H9 (cell line): ENCODE measurements at regions not wholly inside any gene's neighbourhood (a gene's known extent, or its start where the extent isn't known, plus 50 kb on each side); places are given as distances from the start of the nearest gene placed in this dataset.

ENCODE experiments used
- DNase-seq: peaks from one replicate; pipeline ENCODE4 v3.0.0-alpha.2; 2017
- H2AFZ ChIP-seq: one replicate; pipeline ENCODE4 v1.6.1; 2013; ENCODE audit warnings: mild to moderate bottlenecking, low read length, control low read depth, moderate library complexity
- H2AK5ac ChIP-seq: 2 replicates; pipeline ENCODE4 v1.6.1; 2013; ENCODE audit warnings: low read length, control low read depth, mixed read lengths; ENCODE audit not compliant: insufficient read length
- H2BK120ac ChIP-seq: one replicate; pipeline ENCODE4 v1.6.1; 2013; ENCODE audit warnings: low read depth, mild to moderate bottlenecking, low read length, control low read depth, inconsistent platforms; ENCODE audit not compliant: poor library complexity, severe bottlenecking
- H2BK12ac ChIP-seq: 2 replicates; pipeline ENCODE4 v1.6.1; 2013; ENCODE audit warnings: low read length, control low read depth, mixed read lengths, low read depth; ENCODE audit not compliant: insufficient read length
- H2BK15ac ChIP-seq: 2 replicates; pipeline ENCODE4 v1.6.1; 2013; ENCODE audit warnings: low read depth, low read length, control low read depth
- H2BK20ac ChIP-seq: one replicate; pipeline ENCODE4 v1.6.1; 2013; ENCODE audit warnings: low read depth, mild to moderate bottlenecking, low read length, control low read depth, inconsistent platforms; ENCODE audit not compliant: poor library complexity, severe bottlenecking
- H2BK5ac ChIP-seq: 2 replicates; pipeline ENCODE4 v1.6.1; 2013; ENCODE audit warnings: low read length, control low read depth, mixed read lengths; ENCODE audit not compliant: insufficient read length
- H3K14ac ChIP-seq: 2 replicates; pipeline ENCODE4 v1.6.1; 2013; ENCODE audit warnings: low read length, control low read depth; ENCODE audit not compliant: insufficient read depth
- H3K18ac ChIP-seq: 2 replicates; pipeline ENCODE4 v1.6.1; 2013; ENCODE audit warnings: low read depth, mild to moderate bottlenecking, mixed read lengths, low read length, control low read depth; ENCODE audit not compliant: insufficient read length
- H3K23ac ChIP-seq: 2 replicates; pipeline ENCODE4 v1.6.1; 2013; ENCODE audit warnings: low read length, control low read depth, mixed read lengths, low read depth; ENCODE audit not compliant: insufficient read length
- H3K23me2 ChIP-seq: 2 replicates; pipeline ENCODE4 v1.6.1; 2013; ENCODE audit warnings: low read depth, mild to moderate bottlenecking, mixed read lengths, low read length, control low read depth; ENCODE audit not compliant: insufficient read length, poor library complexity, severe bottlenecking
- H3K27ac ChIP-seq: 2 replicates; pipeline ENCODE4 v1.5.1; 2013; ENCODE audit warnings: low read length, control low read depth, mixed read lengths, low read depth; ENCODE audit not compliant: insufficient read length
- H3K27me3 ChIP-seq: 2 replicates; pipeline ENCODE4 v1.6.1; 2013; ENCODE audit warnings: low read length, control low read depth, inconsistent platforms; ENCODE audit not compliant: insufficient read depth
- H3K4ac ChIP-seq: 2 replicates; pipeline ENCODE4 v1.6.1; 2013; ENCODE audit warnings: low read depth, mild to moderate bottlenecking, control low read depth, inconsistent platforms, low read length, moderate library complexity
- H3K4me1 ChIP-seq: 2 replicates; pipeline ENCODE4 v1.6.1; 2013; ENCODE audit warnings: low read length, control low read depth, inconsistent platforms; ENCODE audit not compliant: insufficient read depth
- H3K4me2 ChIP-seq: 2 replicates; pipeline ENCODE4 v1.6.1; 2013; ENCODE audit warnings: low read length, control low read depth, mixed read lengths; ENCODE audit not compliant: insufficient read length, insufficient read depth
- H3K56ac ChIP-seq: 2 replicates; pipeline ENCODE4 v1.6.1; 2013; ENCODE audit warnings: low read depth, mild to moderate bottlenecking, mixed read lengths, low read length, control low read depth; ENCODE audit not compliant: insufficient read length
- H3K79me1 ChIP-seq: 2 replicates; pipeline ENCODE4 v1.6.1; 2013; ENCODE audit warnings: low read depth, mild to moderate bottlenecking, moderate library complexity, low read length, control low read depth, inconsistent platforms; ENCODE audit not compliant: insufficient read depth, poor library complexity, severe bottlenecking
- H3K79me2 ChIP-seq: 2 replicates; pipeline ENCODE4 v1.6.1; 2013; ENCODE audit warnings: low read length, control low read depth, inconsistent platforms; ENCODE audit not compliant: insufficient read depth
- H3K9ac ChIP-seq: 2 replicates; pipeline ENCODE4 v1.6.1; 2013; ENCODE audit warnings: low read length, control low read depth, mixed read lengths; ENCODE audit not compliant: insufficient read length; ENCODE audit errors: extremely low read depth
- H3K9me3 ChIP-seq: one replicate; pipeline ENCODE4 v1.6.1; 2013; ENCODE audit warnings: low read depth, low read length, inconsistent platforms; ENCODE audit not compliant: control insufficient read depth
- H3T11ph ChIP-seq: one replicate; pipeline ENCODE4 v1.6.1; 2013; ENCODE audit warnings: mild to moderate bottlenecking, low read length, control low read depth, inconsistent platforms
- H4K20me1 ChIP-seq: one replicate; pipeline ENCODE4 v1.6.1; 2013; ENCODE audit not compliant: control insufficient read depth, insufficient read length, insufficient read depth
- H4K5ac ChIP-seq: 2 replicates; pipeline ENCODE4 v1.6.1; 2013; ENCODE audit warnings: low read depth, mild to moderate bottlenecking, mixed read lengths, low read length, control low read depth; ENCODE audit not compliant: insufficient read length
- H4K8ac ChIP-seq: replicated peaks from 2 replicates; pipeline ENCODE4 v1.6.1; 2013; ENCODE audit warnings: low read length, control low read depth, mixed read lengths, low read depth; ENCODE audit not compliant: insufficient read length
- H4K91ac ChIP-seq: 2 replicates; pipeline ENCODE4 v1.6.1; 2013; ENCODE audit warnings: low read depth, mild to moderate bottlenecking, moderate library complexity, mixed read lengths, low read length, control low read depth; ENCODE audit not compliant: insufficient read length
- H3K27ac Mint-ChIP-seq, 3 experiments: 2 replicates in 2 of 3; 3 replicates in 1 of 3; pipeline ENCODE4 v1.8.0; 2020 to 2021; ENCODE audit warnings: mixed read lengths in 3 of 3, mild to moderate bottlenecking in 1 of 3, moderate library complexity in 1 of 3
- H3K27me3 Mint-ChIP-seq: 2 replicates; pipeline ENCODE4 v1.8.0; 2021; ENCODE audit warnings: low read depth, mild to moderate bottlenecking, moderate library complexity, mixed read lengths
- H3K36me3 Mint-ChIP-seq, 3 experiments: 2 replicates in 2 of 3; 3 replicates in 1 of 3; pipeline ENCODE4 v1.8.0; 2020 to 2021; ENCODE audit warnings: low read depth in 3 of 3, mixed read lengths in 3 of 3; ENCODE audit not compliant: insufficient read depth in 1 of 3
- H3K4me1 Mint-ChIP-seq, 2 experiments: 2 replicates each; pipeline ENCODE4 v1.8.0; 2020; ENCODE audit warnings: mixed read lengths in 2 of 2
- H3K4me3 Mint-ChIP-seq, 2 experiments: 2 replicates in 1 of 2; 3 replicates in 1 of 2; pipeline ENCODE4 v1.8.0; 2020 to 2021; ENCODE audit warnings: mild to moderate bottlenecking in 2 of 2, mixed read lengths in 2 of 2, moderate library complexity in 1 of 2
- H3K9me3 Mint-ChIP-seq, 2 experiments: 2 replicates in 1 of 2; 3 replicates in 1 of 2; pipeline ENCODE4 v1.8.0; 2020; ENCODE audit warnings: mild to moderate bottlenecking in 2 of 2, mixed read lengths in 2 of 2, moderate library complexity in 1 of 2
- WGBS: extraction: QIAGEN DNeasy Blood & Tissue Kit; methylation state at CpG from one replicate; pipeline ENCODE4 v1.1.7; 2013; ENCODE audit warnings: missing lambda C conversion rate, low lambda C conversion rate, mixed read lengths; ENCODE audit not compliant: insufficient read length; ENCODE audit errors: extremely low coverage; 5-methylcytosine and 5-hydroxymethylcytosine counted together
- TF ChIP-seq, protein P1 (sequence below): fragments of 200-600 bp; sonication (generic); conservative IDR thresholded peaks from 3 replicates; pipeline ENCODE4 v1.8.0; 2021; ENCODE audit warnings: antibody characterized with exemption, mild to moderate bottlenecking

DNA sequence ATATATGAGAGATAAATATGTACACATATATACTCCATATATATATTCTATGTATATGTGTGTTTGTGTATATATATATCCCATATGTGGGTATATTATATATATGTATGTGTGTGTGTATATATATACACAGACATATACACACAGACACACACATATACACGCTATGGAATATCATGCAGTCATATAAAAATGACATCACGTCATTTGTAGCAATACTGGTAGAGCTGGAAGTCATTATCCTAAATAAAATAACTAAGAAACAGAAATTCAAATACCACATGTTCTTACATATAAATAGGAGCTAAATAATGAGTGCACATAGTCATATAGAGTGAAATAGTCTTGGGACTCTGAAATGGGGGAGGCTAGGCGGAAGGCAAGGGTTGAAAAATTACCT is 1000.2 kb downstream of the LRFN5 start:
- TF ChIP-seq, protein P1, sequence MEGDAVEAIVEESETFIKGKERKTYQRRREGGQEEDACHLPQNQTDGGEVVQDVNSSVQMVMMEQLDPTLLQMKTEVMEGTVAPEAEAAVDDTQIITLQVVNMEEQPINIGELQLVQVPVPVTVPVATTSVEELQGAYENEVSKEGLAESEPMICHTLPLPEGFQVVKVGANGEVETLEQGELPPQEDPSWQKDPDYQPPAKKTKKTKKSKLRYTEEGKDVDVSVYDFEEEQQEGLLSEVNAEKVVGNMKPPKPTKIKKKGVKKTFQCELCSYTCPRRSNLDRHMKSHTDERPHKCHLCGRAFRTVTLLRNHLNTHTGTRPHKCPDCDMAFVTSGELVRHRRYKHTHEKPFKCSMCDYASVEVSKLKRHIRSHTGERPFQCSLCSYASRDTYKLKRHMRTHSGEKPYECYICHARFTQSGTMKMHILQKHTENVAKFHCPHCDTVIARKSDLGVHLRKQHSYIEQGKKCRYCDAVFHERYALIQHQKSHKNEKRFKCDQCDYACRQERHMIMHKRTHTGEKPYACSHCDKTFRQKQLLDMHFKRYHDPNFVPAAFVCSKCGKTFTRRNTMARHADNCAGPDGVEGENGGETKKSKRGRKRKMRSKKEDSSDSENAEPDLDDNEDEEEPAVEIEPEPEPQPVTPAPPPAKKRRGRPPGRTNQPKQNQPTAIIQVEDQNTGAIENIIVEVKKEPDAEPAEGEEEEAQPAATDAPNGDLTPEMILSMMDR, result no peak
- no peak overlapping the region for H2AK5ac ChIP-seq
- H3K27me3 ChIP-seq, result no peaks in the 10 kb centered on the region
- H3K4me2 ChIP-seq, result no peak overlapping the region
- H3K27ac Mint-ChIP-seq, result no peak overlapping the region
- no peak overlapping the region for H2BK5ac ChIP-seq
- H3K4ac ChIP-seq, result no peak overlapping the region
- no peak overlapping the region for H4K8ac ChIP-seq
- H3K23ac ChIP-seq, result no peak overlapping the region
- no peak overlapping the region for H2BK15ac ChIP-seq
- no peak overlapping the region for H4K5ac ChIP-seq
- no peak overlapping the region for H3K4me3 Mint-ChIP-seq
- no peak overlapping the region for H2BK120ac ChIP-seq
- no peaks in the 10 kb centered on the region for H3K4me1 ChIP-seq
- no peaks in the 10 kb centered on the region for H4K20me1 ChIP-seq
- no peaks in the 10 kb centered on the region for H3K9me3 ChIP-seq
- no peak overlapping the region for H3K9ac ChIP-seq
- H2BK12ac ChIP-seq, result no peak overlapping the region
- H2BK20ac ChIP-seq, result no peak overlapping the region
- no peak overlapping the region for H3K14ac ChIP-seq
- H3K27me3 Mint-ChIP-seq, result no peaks in the 10 kb centered on the region
- H3K27ac ChIP-seq, result no peak overlapping the region
- H4K91ac ChIP-seq, result no peak overlapping the region
- WGBS, result no CpG with 5 or more reads among the region's 3 CpGs
- H3K56ac ChIP-seq, result no peak overlapping the region
- no peaks in the 10 kb centered on the region for H3K79me1 ChIP-seq
- no peaks in the 10 kb centered on the region; a peak in 1 of 5 replicates for H3K9me3 Mint-ChIP-seq
- no peaks in the 10 kb centered on the region for H3K23me2 ChIP-seq
- no peak for DNase-seq
- H3T11ph ChIP-seq, result no peak overlapping the region
- peaks cover 0 to 3% of the 10 kb centered on the region in 2 experiments; a peak in 2 of 4 replicates for H3K4me1 Mint-ChIP-seq
- H2AFZ ChIP-seq, result no peak overlapping the region
- no peaks in the 10 kb centered on the region for H3K79me2 ChIP-seq
- H3K36me3 Mint-ChIP-seq, result no peaks in the 10 kb centered on the region
- no peak overlapping the region for H3K18ac ChIP-seq
